Keratinocyte (primary cell): ENCODE measurements at regions not wholly inside any gene's neighbourhood (a gene's known extent, or its start where the extent isn't known, plus 50 kb on each side); places are given as distances from the start of the nearest gene placed in this dataset.

ENCODE experiments used
- DNase-seq: peaks from one replicate; pipeline ENCODE4 v3.0.0-alpha.2; 2011; ENCODE audit warnings: low read depth, missing footprints, low spot score
- FAIRE-seq: peaks from 2 replicates; lab custom pipeline; 2011; peaks lifted over from hg19 to GRCh38; lab: Jason Lieb, UNC
- H2AFZ ChIP-seq: 2 replicates; pipeline ENCODE4 v1.6.0; 2012; ENCODE audit warnings: low read length, control low read depth, inconsistent platforms; ENCODE audit not compliant: control insufficient read depth
- H3K27ac ChIP-seq: 2 replicates; pipeline ENCODE4 v1.5.1; 2011; ENCODE audit warnings: low read length; ENCODE audit not compliant: control insufficient read depth, insufficient read depth
- H3K27me3 ChIP-seq: 3 replicates; pipeline ENCODE4 v1.6.0; 2011; ENCODE audit warnings: low read length; ENCODE audit not compliant: control insufficient read depth, insufficient read depth; ENCODE audit errors: extremely low read depth
- H3K36me3 ChIP-seq, 2 experiments: 2 replicates in 1 of 2; 3 replicates in 1 of 2; pipeline ENCODE4 v1.5.1; 2011; ENCODE audit warnings: low read length in 2 of 2, mild to moderate bottlenecking in 1 of 2; ENCODE audit not compliant: control insufficient read depth in 2 of 2, insufficient read depth in 2 of 2; ENCODE audit errors: extremely low read depth in 1 of 2
- H3K4me1 ChIP-seq: 3 replicates; pipeline ENCODE4 v1.5.1; 2011; ENCODE audit warnings: low read length; ENCODE audit not compliant: control insufficient read depth, insufficient read depth; ENCODE audit errors: extremely low read depth
- H3K4me2 ChIP-seq: 3 replicates; pipeline ENCODE4 v1.6.0; 2011; ENCODE audit warnings: low read depth, low read length; ENCODE audit not compliant: control insufficient read depth, insufficient read depth; ENCODE audit errors: extremely low read depth
- H3K4me3 ChIP-seq, 3 experiments: fragments of 200-600 bp in 1 of 3; sonication (generic) in 1 of 3; 2 replicates in 2 of 3; 3 replicates in 1 of 3; pipeline ENCODE4 v1.5.1; 2011 to 2016; ENCODE audit warnings: low read length in 3 of 3, mild to moderate bottlenecking in 3 of 3, control low read depth in 2 of 3, inconsistent platforms in 1 of 3, low read depth in 1 of 3, mixed read lengths in 1 of 3, mixed run types in 1 of 3, moderate library complexity in 1 of 3; ENCODE audit not compliant: control insufficient read depth in 2 of 3, insufficient read depth in 2 of 3; ENCODE audit errors: extremely low read depth in 1 of 3
- H3K79me2 ChIP-seq: 2 replicates; pipeline ENCODE4 v1.6.0; 2012; ENCODE audit warnings: low read length; ENCODE audit not compliant: control insufficient read depth, insufficient read depth
- H3K9ac ChIP-seq: 3 replicates; pipeline ENCODE4 v1.6.0; 2011; ENCODE audit warnings: low read length; ENCODE audit not compliant: control insufficient read depth, insufficient read depth; ENCODE audit errors: extremely low read depth
- H3K9me1 ChIP-seq: 3 replicates; pipeline ENCODE4 v1.6.0; 2011; ENCODE audit warnings: low read length; ENCODE audit not compliant: control insufficient read depth, insufficient read depth; ENCODE audit errors: extremely low read depth
- H3K9me3 ChIP-seq: 2 replicates; pipeline ENCODE4 v1.5.1; 2012; ENCODE audit warnings: low read depth, low read length; ENCODE audit not compliant: control insufficient read depth
- H4K20me1 ChIP-seq: 3 replicates; pipeline ENCODE4 v1.6.0; 2011; ENCODE audit warnings: low read length; ENCODE audit not compliant: control insufficient read depth, insufficient read depth; ENCODE audit errors: extremely low read depth
- CTCF ChIP-seq, 3 experiments: IDR thresholded peaks in 1 of 3; conservative IDR thresholded peaks in 1 of 3; optimal IDR thresholded peaks in 1 of 3; 2 replicates in 2 of 3; 3 replicates in 1 of 3; pipeline versions ENCODE3 to v1.5.1; 2011; ENCODE audit warnings: low read length in 3 of 3, mild to moderate bottlenecking in 3 of 3, moderate library complexity in 2 of 3, control low read depth in 1 of 3, inconsistent platforms in 1 of 3; ENCODE audit not compliant: insufficient read depth in 2 of 3; ENCODE audit errors: extremely low read depth in 1 of 3
- EZH2 ChIP-seq: IDR thresholded peaks from one replicate; pipeline ENCODE4 v1.6.1; 2012; ENCODE audit warnings: inconsistent platforms, mild to moderate bottlenecking, low read length, moderate library complexity
- dilution Hi-C: fragments of 300-500 bp; cut with MboI; formaldehyde crosslinking; loops from one replicate; pipeline ENCODE4 v1.7.0; 2020; ENCODE audit warnings: low sequenced_read_pairs; ENCODE audit not compliant: extremely low pct_ligation_motif_present

DNA sequence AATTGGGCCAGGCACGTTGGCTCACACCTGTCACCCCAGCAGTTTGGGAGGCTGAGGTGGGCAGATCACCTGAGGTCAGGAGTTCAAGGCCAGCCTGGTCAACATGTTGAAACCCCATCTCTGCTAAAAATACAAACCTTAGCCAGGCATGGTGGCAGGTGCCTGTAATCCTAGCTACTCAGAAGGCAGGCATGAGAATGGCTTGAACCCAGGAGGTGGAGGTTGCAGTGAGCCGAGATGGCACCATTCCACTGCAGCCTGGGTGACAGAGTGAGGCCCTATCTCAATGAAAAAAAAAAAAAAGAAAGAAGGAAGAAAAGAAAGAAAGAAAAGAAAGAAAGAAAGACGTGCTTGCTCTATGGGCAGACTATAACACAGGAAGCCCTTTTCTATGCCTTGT, 84.4 kb downstream of the FOXL1 start:
- no peak overlapping the region for H3K9ac ChIP-seq
- H3K4me3 ChIP-seq, result no peak overlapping the region
- peaks cover 2% of the 10 kb centered on the region for H3K9me3 ChIP-seq
- H3K79me2 ChIP-seq, result no peaks in the 10 kb centered on the region
- no peaks in the 10 kb centered on the region for H3K36me3 ChIP-seq
- DNase-seq (no peak), FAIRE-seq (no peak)
- dilution Hi-C loops, result no loop called here
- H3K4me2 ChIP-seq, result no peak overlapping the region
- no peaks in the 10 kb centered on the region for H3K27me3 ChIP-seq
- no peak overlapping the region for H3K27ac ChIP-seq
- H3K9me1 ChIP-seq, result no peaks in the 10 kb centered on the region
- TF ChIP-seq CTCF (optimal IDR thresholded peaks at IDR 0.05 in 1 of 3, IDR thresholded peaks at IDR 0.05 in 1 of 3, conservative IDR thresholded peaks at IDR 0.05 in 1 of 3; ENCODE audit: extremely low read depth in 1 of 3, insufficient read depth in 2 of 3, low read length in 3 of 3), result no peak
- TF ChIP-seq EZH2, result no peak
- H3K4me1 ChIP-seq, result peaks cover 32% of the 10 kb centered on the region
- no peaks in the 10 kb centered on the region for H4K20me1 ChIP-seq
- H2AFZ ChIP-seq, result no peak overlapping the region

GRCh38 chr16:86663685-86664521, 85.6 kb downstream of the FOXL1 start:
- no peak for DNase-seq
- Histone ChIP-seq H3K27me3 (no peaks in the 10 kb centered on the region), H3K9ac (peak overlapping the region; percentile 60), H3K9me1 (no peaks in the 10 kb centered on the region), H3K27ac (peak overlapping the region; percentile 93), H3K9me3 (peaks cover 2% of the 10 kb centered on the region), H3K4me1 (peaks cover 32% of the 10 kb centered on the region), H4K20me1 (no peaks in the 10 kb centered on the region), H3K4me3 (peak overlapping the region in 2 of 3 experiments; percentile 24 to 47), H3K79me2 (no peaks in the 10 kb centered on the region), H3K4me2 (peak overlapping the region; percentile 89), H2AFZ (no peak overlapping the region), H3K36me3 (no peaks in the 10 kb centered on the region)
- no peak for TF ChIP-seq CTCF (optimal IDR thresholded peaks at IDR 0.05 in 1 of 3, IDR thresholded peaks at IDR 0.05 in 1 of 3, conservative IDR thresholded peaks at IDR 0.05 in 1 of 3; ENCODE audit: extremely low read depth in 1 of 3, insufficient read depth in 2 of 3, low read length in 3 of 3)
- no peak for TF ChIP-seq EZH2
- peak; percentile 51 for FAIRE-seq
- dilution Hi-C loops, result no loop called here
